Urinary bladder (tissue), 3 donors: ENCODE measurements at regions not wholly inside any gene's neighbourhood (a gene's known extent, or its start where the extent isn't known, plus 50 kb on each side); places are given as distances from the start of the nearest gene placed in this dataset.

Source experiments
- DNase-seq: peaks from one replicate; pipeline ENCODE4 v3.0.0-alpha.2; 2015; ENCODE audit errors: extremely low spot score
- H3K27ac ChIP-seq: one replicate; pipeline ENCODE4 v1.5.1; 2013; ENCODE audit warnings: low read depth, mild to moderate bottlenecking, moderate library complexity
- H3K36me3 ChIP-seq: one replicate; pipeline ENCODE4 v1.6.1; 2013; ENCODE audit warnings: mild to moderate bottlenecking, moderate library complexity; ENCODE audit not compliant: insufficient read depth
- H3K4me1 ChIP-seq: one replicate; pipeline ENCODE4 v1.6.1; 2013; ENCODE audit warnings: mild to moderate bottlenecking, moderate library complexity; ENCODE audit not compliant: insufficient read depth
- H3K4me3 ChIP-seq: one replicate; pipeline ENCODE4 v1.5.1; 2013; ENCODE audit warnings: low read depth, low read length
- WGBS: extraction: QIAGEN DNeasy Blood & Tissue Kit; methylation state at CpG from one replicate; pipeline ENCODE4 v1.1.7; 2013; 5-methylcytosine and 5-hydroxymethylcytosine counted together
- donor health status: healthy with polysubstance abuse.
- donor health status: healthy.

DNA sequence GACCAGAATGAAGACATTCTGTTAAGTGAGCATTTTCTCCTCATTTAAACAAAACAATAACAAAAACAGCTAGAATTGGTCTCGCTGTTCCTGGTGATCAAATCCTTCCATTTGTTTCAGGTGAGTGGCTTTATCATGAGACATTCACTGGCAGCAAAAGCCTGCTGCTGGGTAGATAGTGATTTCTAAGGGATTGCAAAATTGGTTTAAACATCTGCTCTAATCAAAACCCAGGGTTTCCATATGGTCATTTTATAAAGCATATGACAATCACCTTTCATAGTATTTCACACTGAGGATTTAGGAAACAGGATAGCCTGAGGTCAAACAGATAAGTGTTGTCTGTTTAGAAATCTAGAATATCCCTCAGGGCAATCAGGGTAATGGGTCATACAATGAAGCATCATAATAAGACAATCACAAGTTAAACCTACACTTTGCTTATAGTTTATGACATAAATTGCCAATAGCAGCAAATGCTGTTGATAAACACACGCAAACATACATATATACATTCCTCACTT lies 769.6 kb upstream of the C9orf72 start:
- H3K36me3 ChIP-seq = no peaks in the 10 kb centered on the region
- H3K4me1 ChIP-seq = no peaks in the 10 kb centered on the region
- H3K27ac ChIP-seq = no peak overlapping the region
- DNase-seq = no peak
- no peak overlapping the region for H3K4me3 ChIP-seq
- WGBS = 86% methylated on average over 2 of the region's 2 CpGs

- no peak for DNase-seq
- 50% methylated on average over 2 of the region's 2 CpGs for WGBS
- Histone ChIP-seq H3K36me3 (no peaks in the 10 kb centered on the region), H3K4me1 (no peaks in the 10 kb centered on the region), H3K4me3 (no peak overlapping the region), H3K27ac (no peak overlapping the region)
Measured at GRCh38 chr9:28363151-28363562, 789.9 kb upstream of the C9orf72 start.

DNA sequence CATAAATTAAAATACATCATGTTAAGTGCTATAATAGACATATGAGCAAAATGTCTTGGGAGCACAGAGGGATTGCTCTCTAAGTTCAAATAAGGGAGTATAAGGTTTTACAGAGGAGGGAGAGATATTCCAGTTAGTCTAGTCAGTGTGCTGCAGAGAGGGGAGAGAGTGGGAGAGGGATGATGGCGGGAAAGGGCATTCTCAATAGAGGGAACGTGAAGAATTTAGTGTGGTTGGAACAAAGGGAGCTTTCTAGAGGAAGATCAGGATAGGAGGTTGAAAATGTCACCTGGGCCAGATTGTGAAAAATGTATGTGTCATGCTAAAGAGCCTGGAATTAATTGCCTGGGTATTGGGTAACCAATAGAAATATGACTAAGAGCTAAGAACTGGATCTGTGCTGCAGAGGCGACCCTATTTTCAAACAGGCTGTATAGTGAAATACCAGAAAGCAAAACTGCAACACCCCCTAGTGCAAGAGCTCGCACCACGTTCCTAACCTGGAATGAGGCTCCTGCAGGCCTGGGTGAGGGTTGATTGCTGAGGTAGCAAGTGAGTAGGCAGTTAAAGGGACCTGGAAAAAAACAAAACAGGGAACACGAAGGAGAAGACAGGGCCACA lies 791.8 kb upstream of the C9orf72 start:
- Histone ChIP-seq H3K27ac (no peak overlapping the region), H3K36me3 (no peaks in the 10 kb centered on the region), H3K4me1 (no peaks in the 10 kb centered on the region), H3K4me3 (no peak overlapping the region)
- WGBS = 79% methylated on average over 6 of the region's 6 CpGs
- DNase-seq = no peak

- H3K4me3 ChIP-seq = no peak overlapping the region
- H3K4me1 ChIP-seq = no peaks in the 10 kb centered on the region
- no peak for DNase-seq
- H3K27ac ChIP-seq = no peak overlapping the region
- H3K36me3 ChIP-seq = no peaks in the 10 kb centered on the region
- 97% methylated on average over 2 of the region's 2 CpGs for WGBS
Measured at GRCh38 chr9:28365728-28366127, 792.4 kb upstream of the C9orf72 start.

- H3K4me3 ChIP-seq = no peak overlapping the region
- H3K27ac ChIP-seq = no peak overlapping the region
- no peak for DNase-seq
- no peaks in the 10 kb centered on the region for H3K36me3 ChIP-seq
- 96% methylated on average over 1 of the region's 1 CpG for WGBS
- no peaks in the 10 kb centered on the region for H3K4me1 ChIP-seq
Measured at GRCh38 chr9:28378231-28378630, 805.0 kb upstream of the C9orf72 start.

DNA sequence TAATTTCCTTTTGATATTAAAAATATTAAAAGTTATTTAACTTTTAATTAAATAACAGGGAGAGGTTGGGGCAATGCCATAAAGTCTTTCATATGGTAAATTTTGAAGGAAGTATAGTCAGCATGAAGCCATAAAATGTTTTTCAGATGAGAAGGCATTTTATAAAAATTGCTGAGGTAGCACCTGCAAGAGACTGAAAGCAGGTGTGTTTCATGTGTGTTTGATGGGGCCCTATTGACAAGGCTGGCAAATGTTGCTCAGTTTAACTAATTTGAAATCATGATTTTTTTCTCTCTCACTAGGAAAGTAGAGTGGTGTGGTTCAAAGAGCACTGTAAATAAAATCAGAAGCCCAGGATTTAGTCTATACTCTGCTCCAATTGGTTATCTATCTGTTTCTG lies 805.8 kb upstream of the C9orf72 start:
- Histone ChIP-seq H3K4me1 (no peaks in the 10 kb centered on the region), H3K4me3 (no peak overlapping the region), H3K27ac (no peak overlapping the region), H3K36me3 (no peaks in the 10 kb centered on the region)
- no peak for DNase-seq

- H3K4me3 ChIP-seq = no peak overlapping the region
- DNase-seq = no peak
- H3K27ac ChIP-seq = no peak overlapping the region
- 79% methylated on average over 3 of the region's 3 CpGs for WGBS
- H3K4me1 ChIP-seq = no peaks in the 10 kb centered on the region
- no peaks in the 10 kb centered on the region for H3K36me3 ChIP-seq
Measured at GRCh38 chr9:28389411-28389810, 816.1 kb upstream of the C9orf72 start.

DNA sequence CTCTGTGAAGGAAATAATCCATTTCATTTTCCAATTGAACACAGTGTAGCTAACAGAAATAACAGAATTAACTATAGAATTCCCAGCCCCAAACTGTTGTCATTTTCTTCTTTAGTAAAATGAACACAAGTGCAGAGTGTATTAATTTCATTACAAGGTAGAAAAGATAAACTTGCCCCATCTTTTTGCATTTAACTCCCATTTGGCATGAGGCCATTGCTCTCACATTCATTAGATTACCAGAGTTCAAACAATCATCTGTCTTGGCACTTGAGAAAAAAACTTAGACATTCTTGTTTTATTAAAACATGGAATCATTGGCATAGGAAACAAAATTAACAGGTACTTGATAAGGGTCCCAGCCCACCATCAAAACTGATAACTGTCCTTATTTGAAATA lies 821.5 kb upstream of the C9orf72 start:
- no peak overlapping the region for H3K4me3 ChIP-seq
- H3K4me1 ChIP-seq = no peaks in the 10 kb centered on the region
- DNase-seq = no peak
- no peak overlapping the region for H3K27ac ChIP-seq
- no peaks in the 10 kb centered on the region for H3K36me3 ChIP-seq

DNA sequence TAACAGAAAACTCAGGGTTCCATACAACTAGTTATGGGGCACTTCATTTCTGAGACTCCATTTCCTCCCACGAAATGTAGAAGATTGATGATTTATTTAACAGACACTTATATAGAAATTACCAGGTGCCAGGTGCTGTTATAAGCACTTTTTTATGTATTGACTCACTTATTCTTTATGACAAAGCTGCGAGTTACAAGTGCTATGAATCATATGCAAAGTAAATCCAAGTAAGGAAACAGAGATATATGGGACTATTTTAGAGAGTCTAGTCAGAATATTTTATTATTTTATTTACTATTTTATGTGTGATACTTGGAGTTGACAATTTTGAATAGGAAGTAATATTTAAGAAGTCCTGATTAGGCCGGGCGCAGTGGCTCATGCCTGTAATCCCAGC lies 822.8 kb upstream of the C9orf72 start:
- Histone ChIP-seq H3K27ac (no peak overlapping the region), H3K36me3 (no peaks in the 10 kb centered on the region), H3K4me1 (no peaks in the 10 kb centered on the region), H3K4me3 (no peak overlapping the region)
- DNase-seq = no peak
- 93% methylated on average over 4 of the region's 4 CpGs for WGBS

DNA sequence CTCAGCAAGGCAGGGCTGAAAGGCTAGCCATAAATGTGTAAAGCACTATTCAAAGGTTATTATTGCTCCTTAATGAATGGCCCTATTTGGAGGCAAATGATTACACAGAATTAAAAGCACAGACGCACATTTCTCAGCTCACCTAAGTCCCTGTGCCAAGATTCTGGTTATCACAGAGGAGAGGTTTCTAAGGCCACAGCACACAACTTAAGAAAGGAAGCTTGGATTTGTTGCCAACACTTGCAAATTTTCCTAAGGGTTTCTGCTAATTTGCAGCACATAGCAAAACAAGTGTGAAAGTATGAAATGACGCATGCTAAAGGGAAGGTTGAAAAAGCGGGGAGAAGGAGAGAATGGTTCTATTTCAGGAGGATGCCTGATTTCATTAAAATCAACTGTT lies 834.1 kb upstream of the C9orf72 start:
- H3K27ac ChIP-seq = no peak overlapping the region
- no peaks in the 10 kb centered on the region for H3K4me1 ChIP-seq
- no peaks in the 10 kb centered on the region for H3K36me3 ChIP-seq
- 78% methylated on average over 3 of the region's 3 CpGs for WGBS
- H3K4me3 ChIP-seq = no peak overlapping the region
- DNase-seq = no peak

- DNase-seq = no peak
- no peaks in the 10 kb centered on the region for H3K36me3 ChIP-seq
- no peak overlapping the region for H3K27ac ChIP-seq
- WGBS = 18% methylated on average over 1 of the region's 1 CpG
- no peaks in the 10 kb centered on the region for H3K4me1 ChIP-seq
- H3K4me3 ChIP-seq = no peak overlapping the region
Measured at GRCh38 chr9:28409919-28410318, 836.6 kb upstream of the C9orf72 start.

GRCh38 chr9:28410411-28410810 lies 837.1 kb upstream of the C9orf72 start:
- DNase-seq = no peak
- Histone ChIP-seq H3K4me1 (no peaks in the 10 kb centered on the region), H3K36me3 (no peaks in the 10 kb centered on the region), H3K27ac (no peak overlapping the region), H3K4me3 (no peak overlapping the region)
- WGBS = 12% methylated on average over 3 of the region's 3 CpGs

GRCh38 chr9:28413471-28413870 lies 840.2 kb upstream of the C9orf72 start:
- whole genome bisulfite sequencing = 72% methylated on average over 1 of the region's 1 CpG
- DNase-seq = no peak
- Histone ChIP-seq H3K4me3 (no peak overlapping the region), H3K4me1 (no peaks in the 10 kb centered on the region), H3K27ac (no peak overlapping the region), H3K36me3 (no peaks in the 10 kb centered on the region)

- WGBS = 33% methylated on average over 1 of the region's 1 CpG
- H3K4me3 ChIP-seq = no peak overlapping the region
- H3K4me1 ChIP-seq = no peaks in the 10 kb centered on the region
- no peak overlapping the region for H3K27ac ChIP-seq
- no peaks in the 10 kb centered on the region for H3K36me3 ChIP-seq
- DNase-seq = no peak
Measured at GRCh38 chr9:28423255-28423654, 850.0 kb upstream of the C9orf72 start.

- WGBS = 72% methylated on average over 1 of the region's 1 CpG
- H3K27ac ChIP-seq = no peak overlapping the region
- DNase-seq = no peak
Measured at GRCh38 chr9:28435456-28435855, 862.2 kb upstream of the C9orf72 start.

More at GRCh38 chr9:28435456-28435855, 862.2 kb upstream of the C9orf72 start:
- H3K4me3 ChIP-seq = no peak overlapping the region
- no peaks in the 10 kb centered on the region for H3K4me1 ChIP-seq
- H3K36me3 ChIP-seq = no peaks in the 10 kb centered on the region
